ENCODE measurements at regions not wholly inside any gene's neighbourhood (a gene's known extent, or its start where the extent isn't known, plus 50 kb on each side); places are given as distances from the start of the nearest gene placed in this dataset.
A peak's percentile ranks its signal among the peaks of the same experiment; 100 is the strongest.

DNA sequence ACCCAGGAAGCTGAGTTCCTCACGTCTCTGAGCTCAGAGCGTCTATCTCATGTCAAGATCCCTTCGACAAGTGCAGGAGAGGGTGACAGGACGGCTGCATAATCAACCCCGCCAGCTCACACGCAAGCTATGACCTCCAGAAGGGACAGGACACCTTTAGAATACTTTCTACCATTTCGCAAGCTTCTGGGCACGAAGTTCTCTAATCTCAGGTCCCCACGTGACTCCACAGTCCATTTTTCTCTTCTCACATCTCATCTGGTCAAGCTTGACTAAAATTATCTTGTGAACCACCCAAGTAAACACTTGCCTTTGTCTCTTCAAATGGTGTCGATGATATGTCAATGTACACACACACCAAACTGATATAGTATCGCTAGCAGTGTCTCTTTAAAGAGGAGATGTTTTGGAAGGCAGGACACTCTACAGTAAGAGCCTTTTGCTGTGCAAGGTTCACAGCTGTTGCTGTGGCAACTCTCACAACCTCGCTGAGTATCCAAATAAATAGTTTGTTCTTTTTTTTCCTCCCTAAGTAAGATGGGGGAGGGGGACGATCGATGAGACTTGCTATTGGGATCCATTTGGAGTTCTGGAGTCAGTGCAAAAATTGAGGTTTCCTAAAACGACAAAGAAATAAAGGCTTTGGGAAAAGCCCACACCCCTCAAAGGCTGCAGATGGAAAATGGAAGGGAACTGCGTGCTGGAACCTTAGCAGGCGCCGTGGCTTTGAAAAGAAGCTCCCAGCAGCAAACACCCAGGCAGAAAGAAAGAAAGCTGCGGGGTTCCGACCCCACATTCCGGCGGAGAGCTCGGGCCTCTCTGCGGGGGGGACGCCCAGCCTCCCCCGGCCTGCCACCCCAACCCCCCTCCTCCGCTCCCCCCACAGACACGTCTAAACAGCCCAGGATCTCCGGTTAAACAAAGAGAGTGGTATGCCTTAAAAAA is 215.4 kb upstream of the UBASH3B start:
- ChIA-PET CTCF (interaction anchor here (1.1 kb wide), 1 partner anchor 11 kb away, joined by 4 read pairs; no protein-coding TSS in a partner anchor), POLR2A (interaction anchor here (0.7 to 1.6 kb wide), 2 partner anchors 17 to 27 kb away, joined by 7 to 10 read pairs; no protein-coding TSS in a partner anchor)
- Histone ChIP-seq H3K4me1 (peaks cover 18% of the 10 kb centered on the region), H3K27ac (peak overlapping the region; percentile 80 to 85), H3K4me3 (peak overlapping the region; percentile 52), H3K4me2 (peak overlapping the region; percentile 87), H3K9me3 (no peaks in the 10 kb centered on the region)
- peak; percentile 15 to 48 for DNase-seq (ENCODE audit: low read depth in 1 of 2, low spot score in 1 of 2)
- no peak for FAIRE-seq
- ATAC-seq = peak; percentile 73 to 81
- TF ChIP-seq, protein P1, sequence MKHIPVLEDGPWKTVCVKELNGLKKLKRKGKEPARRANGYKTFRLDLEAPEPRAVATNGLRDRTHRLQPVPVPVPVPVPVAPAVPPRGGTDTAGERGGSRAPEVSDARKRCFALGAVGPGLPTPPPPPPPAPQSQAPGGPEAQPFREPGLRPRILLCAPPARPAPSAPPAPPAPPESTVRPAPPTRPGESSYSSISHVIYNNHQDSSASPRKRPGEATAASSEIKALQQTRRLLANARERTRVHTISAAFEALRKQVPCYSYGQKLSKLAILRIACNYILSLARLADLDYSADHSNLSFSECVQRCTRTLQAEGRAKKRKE (CRISPR knock-in tag; IDR thresholded peaks at IDR 0.05; ENCODE audit: low read depth) = no peak
- no peak for TF ChIP-seq HOXA7 (CRISPR knock-in tag; IDR thresholded peaks at IDR 0.05)
- TF ChIP-seq, protein P2, sequence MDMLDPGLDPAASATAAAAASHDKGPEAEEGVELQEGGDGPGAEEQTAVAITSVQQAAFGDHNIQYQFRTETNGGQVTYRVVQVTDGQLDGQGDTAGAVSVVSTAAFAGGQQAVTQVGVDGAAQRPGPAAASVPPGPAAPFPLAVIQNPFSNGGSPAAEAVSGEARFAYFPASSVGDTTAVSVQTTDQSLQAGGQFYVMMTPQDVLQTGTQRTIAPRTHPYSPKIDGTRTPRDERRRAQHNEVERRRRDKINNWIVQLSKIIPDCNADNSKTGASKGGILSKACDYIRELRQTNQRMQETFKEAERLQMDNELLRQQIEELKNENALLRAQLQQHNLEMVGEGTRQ (IDR thresholded peaks at IDR 0.05) = peak; percentile 67
- no peak for TF ChIP-seq FOSB (CRISPR knock-in tag; IDR thresholded peaks at IDR 0.05)
- TF ChIP-seq HOXB5 (CRISPR knock-in tag; IDR thresholded peaks at IDR 0.05) = no peak
- no peak for TF ChIP-seq CHD4 (IDR thresholded peaks at IDR 0.05; ENCODE audit: borderline replicate concordance)
- TF ChIP-seq CEBPB (IDR thresholded peaks at IDR 0.05) = 0 out of 4 replicates have a peak, but pooled peaks of 1 of the 2 experiments have one; percentile 35
- 4% methylated on average over 27 of the region's 29 CpGs for WGBS (ENCODE audit: missing lambda C conversion rate)

DNA sequence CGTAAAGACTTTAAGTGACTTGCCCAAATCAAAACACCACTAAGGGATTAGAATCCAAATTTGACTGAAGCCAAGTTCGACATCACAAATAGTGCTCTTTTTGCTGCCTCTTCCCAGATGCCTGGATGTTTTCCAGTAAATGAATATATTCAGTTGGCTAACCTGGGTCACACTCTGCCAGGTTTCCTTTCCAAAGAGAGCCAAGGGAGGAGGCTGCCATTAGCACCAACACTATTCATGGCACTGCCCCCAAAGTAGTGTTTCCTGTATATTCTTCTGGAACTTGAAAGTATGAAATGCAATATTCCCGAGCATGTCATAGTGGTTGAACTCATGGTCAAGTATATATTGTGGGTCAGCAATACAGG is 219.3 kb upstream of the UBASH3B start:
- FAIRE-seq (no peak), ATAC-seq (no peak), DNase-seq (ENCODE audit: low read depth in 1 of 2, low spot score in 1 of 2) (no peak)
- Histone ChIP-seq H3K4me1 (peaks cover 11% of the 10 kb centered on the region; the same call in 2 of the 3 replicates), H3K4me2 (no peak overlapping the region), H3K4me3 (no peak overlapping the region), H3K9me3 (no peaks in the 10 kb centered on the region), H3K27ac (no peak overlapping the region)
- POLR2A ChIA-PET = no interaction called here
- CTCF ChIA-PET = no interaction called here
- 46% methylated on average over 3 of the region's 3 CpGs for WGBS (ENCODE audit: missing lambda C conversion rate)
- TF ChIP-seq MYC (IDR thresholded peaks at IDR 0.05; ENCODE audit: borderline replicate concordance, low read length) (no peak), CHD2 (IDR thresholded peaks at IDR 0.05; ENCODE audit: low read length, partially characterized antibody) (no peak), CBX8 (IDR thresholded peaks at IDR 0.05) (no peak), GATA3 (IDR thresholded peaks at IDR 0.05; ENCODE audit: borderline replicate concordance) (no peak), NFE2L2 (conservative IDR thresholded peaks at IDR 0.05; ENCODE audit: low read length) (no peak), FOSB (CRISPR knock-in tag; IDR thresholded peaks at IDR 0.05) (no peak), MAFK (IDR thresholded peaks at IDR 0.05; ENCODE audit: partially characterized antibody) (no peak), JUNB (IDR thresholded peaks at IDR 0.05) (no peak), HOXB5 (CRISPR knock-in tag; IDR thresholded peaks at IDR 0.05) (no peak), RFX5 (IDR thresholded peaks at IDR 0.05) (no peak)
- TF ChIP-seq, protein P3, sequence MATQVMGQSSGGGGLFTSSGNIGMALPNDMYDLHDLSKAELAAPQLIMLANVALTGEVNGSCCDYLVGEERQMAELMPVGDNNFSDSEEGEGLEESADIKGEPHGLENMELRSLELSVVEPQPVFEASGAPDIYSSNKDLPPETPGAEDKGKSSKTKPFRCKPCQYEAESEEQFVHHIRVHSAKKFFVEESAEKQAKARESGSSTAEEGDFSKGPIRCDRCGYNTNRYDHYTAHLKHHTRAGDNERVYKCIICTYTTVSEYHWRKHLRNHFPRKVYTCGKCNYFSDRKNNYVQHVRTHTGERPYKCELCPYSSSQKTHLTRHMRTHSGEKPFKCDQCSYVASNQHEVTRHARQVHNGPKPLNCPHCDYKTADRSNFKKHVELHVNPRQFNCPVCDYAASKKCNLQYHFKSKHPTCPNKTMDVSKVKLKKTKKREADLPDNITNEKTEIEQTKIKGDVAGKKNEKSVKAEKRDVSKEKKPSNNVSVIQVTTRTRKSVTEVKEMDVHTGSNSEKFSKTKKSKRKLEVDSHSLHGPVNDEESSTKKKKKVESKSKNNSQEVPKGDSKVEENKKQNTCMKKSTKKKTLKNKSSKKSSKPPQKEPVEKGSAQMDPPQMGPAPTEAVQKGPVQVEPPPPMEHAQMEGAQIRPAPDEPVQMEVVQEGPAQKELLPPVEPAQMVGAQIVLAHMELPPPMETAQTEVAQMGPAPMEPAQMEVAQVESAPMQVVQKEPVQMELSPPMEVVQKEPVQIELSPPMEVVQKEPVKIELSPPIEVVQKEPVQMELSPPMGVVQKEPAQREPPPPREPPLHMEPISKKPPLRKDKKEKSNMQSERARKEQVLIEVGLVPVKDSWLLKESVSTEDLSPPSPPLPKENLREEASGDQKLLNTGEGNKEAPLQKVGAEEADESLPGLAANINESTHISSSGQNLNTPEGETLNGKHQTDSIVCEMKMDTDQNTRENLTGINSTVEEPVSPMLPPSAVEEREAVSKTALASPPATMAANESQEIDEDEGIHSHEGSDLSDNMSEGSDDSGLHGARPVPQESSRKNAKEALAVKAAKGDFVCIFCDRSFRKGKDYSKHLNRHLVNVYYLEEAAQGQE (IDR thresholded peaks at IDR 0.05) = no peak
- TF ChIP-seq, protein P1 (CRISPR knock-in tag; IDR thresholded peaks at IDR 0.05; ENCODE audit: low read depth) = no peak
- TF ChIP-seq, protein P4, sequence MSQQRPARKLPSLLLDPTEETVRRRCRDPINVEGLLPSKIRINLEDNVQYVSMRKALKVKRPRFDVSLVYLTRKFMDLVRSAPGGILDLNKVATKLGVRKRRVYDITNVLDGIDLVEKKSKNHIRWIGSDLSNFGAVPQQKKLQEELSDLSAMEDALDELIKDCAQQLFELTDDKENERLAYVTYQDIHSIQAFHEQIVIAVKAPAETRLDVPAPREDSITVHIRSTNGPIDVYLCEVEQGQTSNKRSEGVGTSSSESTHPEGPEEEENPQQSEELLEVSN (IDR thresholded peaks at IDR 0.05; ENCODE audit: borderline replicate concordance, low read depth) = no peak
- TF ChIP-seq, protein P5, sequence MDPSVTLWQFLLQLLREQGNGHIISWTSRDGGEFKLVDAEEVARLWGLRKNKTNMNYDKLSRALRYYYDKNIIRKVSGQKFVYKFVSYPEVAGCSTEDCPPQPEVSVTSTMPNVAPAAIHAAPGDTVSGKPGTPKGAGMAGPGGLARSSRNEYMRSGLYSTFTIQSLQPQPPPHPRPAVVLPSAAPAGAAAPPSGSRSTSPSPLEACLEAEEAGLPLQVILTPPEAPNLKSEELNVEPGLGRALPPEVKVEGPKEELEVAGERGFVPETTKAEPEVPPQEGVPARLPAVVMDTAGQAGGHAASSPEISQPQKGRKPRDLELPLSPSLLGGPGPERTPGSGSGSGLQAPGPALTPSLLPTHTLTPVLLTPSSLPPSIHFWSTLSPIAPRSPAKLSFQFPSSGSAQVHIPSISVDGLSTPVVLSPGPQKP (IDR thresholded peaks at IDR 0.05; ENCODE audit: low read depth, low read length) = no peak
- TF ChIP-seq, protein P6, sequence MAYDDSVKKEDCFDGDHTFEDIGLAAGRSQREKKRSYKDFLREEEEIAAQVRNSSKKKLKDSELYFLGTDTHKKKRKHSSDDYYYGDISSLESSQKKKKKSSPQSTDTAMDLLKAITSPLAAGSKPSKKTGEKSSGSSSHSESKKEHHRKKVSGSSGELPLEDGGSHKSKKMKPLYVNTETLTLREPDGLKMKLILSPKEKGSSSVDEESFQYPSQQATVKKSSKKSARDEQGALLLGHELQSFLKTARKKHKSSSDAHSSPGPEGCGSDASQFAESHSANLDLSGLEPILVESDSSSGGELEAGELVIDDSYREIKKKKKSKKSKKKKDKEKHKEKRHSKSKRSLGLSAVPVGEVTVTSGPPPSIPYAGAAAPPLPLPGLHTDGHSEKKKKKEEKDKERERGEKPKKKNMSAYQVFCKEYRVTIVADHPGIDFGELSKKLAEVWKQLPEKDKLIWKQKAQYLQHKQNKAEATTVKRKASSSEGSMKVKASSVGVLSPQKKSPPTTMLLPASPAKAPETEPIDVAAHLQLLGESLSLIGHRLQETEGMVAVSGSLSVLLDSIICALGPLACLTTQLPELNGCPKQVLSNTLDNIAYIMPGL (CRISPR knock-in tag; IDR thresholded peaks at IDR 0.05; ENCODE audit: borderline replicate concordance) = no peak
- TF ChIP-seq, protein P7, sequence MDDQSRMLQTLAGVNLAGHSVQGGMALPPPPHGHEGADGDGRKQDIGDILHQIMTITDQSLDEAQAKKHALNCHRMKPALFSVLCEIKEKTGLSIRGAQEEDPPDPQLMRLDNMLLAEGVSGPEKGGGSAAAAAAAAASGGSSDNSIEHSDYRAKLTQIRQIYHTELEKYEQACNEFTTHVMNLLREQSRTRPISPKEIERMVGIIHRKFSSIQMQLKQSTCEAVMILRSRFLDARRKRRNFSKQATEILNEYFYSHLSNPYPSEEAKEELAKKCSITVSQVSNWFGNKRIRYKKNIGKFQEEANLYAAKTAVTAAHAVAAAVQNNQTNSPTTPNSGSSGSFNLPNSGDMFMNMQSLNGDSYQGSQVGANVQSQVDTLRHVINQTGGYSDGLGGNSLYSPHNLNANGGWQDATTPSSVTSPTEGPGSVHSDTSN (IDR thresholded peaks at IDR 0.05) = no peak
- TF ChIP-seq, protein P8, sequence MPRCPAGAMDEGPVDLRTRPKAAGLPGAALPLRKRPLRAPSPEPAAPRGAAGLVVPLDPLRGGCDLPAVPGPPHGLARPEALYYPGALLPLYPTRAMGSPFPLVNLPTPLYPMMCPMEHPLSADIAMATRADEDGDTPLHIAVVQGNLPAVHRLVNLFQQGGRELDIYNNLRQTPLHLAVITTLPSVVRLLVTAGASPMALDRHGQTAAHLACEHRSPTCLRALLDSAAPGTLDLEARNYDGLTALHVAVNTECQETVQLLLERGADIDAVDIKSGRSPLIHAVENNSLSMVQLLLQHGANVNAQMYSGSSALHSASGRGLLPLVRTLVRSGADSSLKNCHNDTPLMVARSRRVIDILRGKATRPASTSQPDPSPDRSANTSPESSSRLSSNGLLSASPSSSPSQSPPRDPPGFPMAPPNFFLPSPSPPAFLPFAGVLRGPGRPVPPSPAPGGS (IDR thresholded peaks at IDR 0.05) = no peak

All from A549 (cell line).